Mucosa of descending colon (tissue), 3 donors: ENCODE measurements at regions not wholly inside any gene's neighbourhood (a gene's known extent, or its start where the extent isn't known, plus 50 kb on each side); places are given as distances from the start of the nearest gene placed in this dataset.
A peak's percentile ranks its signal among the peaks of the same experiment; 100 is the strongest.
"Not testable (repeated sequence)": the region's sequence is repeated elsewhere in the genome, so short reads cannot be mapped to it uniquely, and the experiment has no call there.

Source experiments
- ATAC-seq: fragments of 200-7000 bp; cut with Tn5 transposase; one replicate; pipeline ENCODE4 v1.9.1; 2020; ENCODE audit warnings: mild to moderate bottlenecking, moderate library complexity
- DNase-seq, 3 donors: peaks; one replicate each; pipeline ENCODE4 v3.0.0-alpha.2; 2020
- H3K36me3 ChIP-seq: fragments of 200-600 bp; one replicate; pipeline ENCODE4 v1.8.0; 2021; ENCODE audit warnings: low read depth, mild to moderate bottlenecking
- H3K4me1 ChIP-seq: fragments of 200-600 bp; one replicate; pipeline ENCODE4 v1.8.0; 2021; ENCODE audit warnings: low read depth, mild to moderate bottlenecking
- H3K4me3 ChIP-seq: fragments of 200-600 bp; one replicate; pipeline ENCODE4 v1.8.0; 2021; ENCODE audit warnings: mild to moderate bottlenecking
- H3K9me3 ChIP-seq: fragments of 200-600 bp; one replicate; pipeline ENCODE4 v1.8.0; 2021; ENCODE audit warnings: mild to moderate bottlenecking
- intact Hi-C, 2 donors: fragments of 100-400 bp; cut with DNase I in 1 of 2; cut with micrococcal nuclease in 1 of 2; formaldehyde crosslinking; loops; one replicate each; pipeline versions ENCODE4 v1.11.0 to v1.11.1; 2022; cut with DNase I, micrococcal nuclease
- donor health status: DM: no; HTN: no; CAD: no; lungs with moderate emphysema.
- donor health status: DM: no; HTN: no; CAD: no.
- donor health status: DM: no; HTN: yes; CAD: no.

DNA sequence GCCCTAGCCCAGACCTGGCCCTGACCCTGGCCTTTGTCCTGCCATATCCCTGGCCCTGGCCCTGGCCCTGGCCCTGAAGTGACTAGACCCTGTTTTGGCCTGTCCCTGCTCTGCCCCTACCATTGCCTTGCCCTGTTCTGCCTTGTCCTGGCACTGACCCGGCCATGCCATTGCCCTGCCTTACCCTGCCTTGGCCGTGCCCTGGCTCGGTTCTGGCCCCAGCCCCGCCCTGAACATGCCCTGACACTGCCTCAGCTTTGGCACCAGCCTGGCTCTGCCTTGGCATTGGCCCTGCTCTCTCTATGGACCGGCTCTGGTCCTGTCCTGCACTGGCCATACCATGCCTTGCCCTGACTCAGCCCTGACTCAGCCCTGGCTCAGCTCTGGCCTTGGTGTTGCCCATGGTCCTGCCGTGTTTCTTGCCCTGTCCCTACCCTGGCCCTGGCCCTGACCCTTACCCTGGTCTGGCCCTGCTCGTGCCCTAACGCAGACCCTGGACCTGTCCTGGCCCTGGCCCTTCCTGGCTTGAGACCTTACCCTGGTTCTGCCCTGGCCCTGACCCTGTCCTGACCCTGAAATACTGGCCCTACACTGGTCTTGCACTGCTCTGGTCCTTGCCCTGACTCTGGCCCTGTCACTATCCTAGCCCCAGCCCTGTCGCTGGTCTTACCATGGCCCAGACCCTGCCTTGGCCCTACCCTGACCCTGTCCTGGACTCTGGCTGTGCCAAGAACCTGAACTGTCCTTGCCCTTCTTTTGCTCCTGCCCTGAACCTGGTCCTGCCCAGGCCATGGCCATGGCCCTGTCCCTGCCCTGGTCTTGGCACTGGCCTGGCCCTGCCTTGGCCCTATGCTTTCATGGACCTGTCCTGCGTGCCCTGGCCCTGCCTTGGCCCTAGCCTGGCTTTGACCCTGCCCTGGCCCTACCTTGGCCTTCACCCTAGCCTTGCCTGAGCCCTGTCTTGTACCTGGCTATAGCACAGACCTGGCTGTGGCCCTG lies 224.6 kb downstream of the LIPI start:
- intact Hi-C loops, H3K4me3 ChIP-seq, DNase-seq, H3K4me1 ChIP-seq, H3K36me3 ChIP-seq, H3K9me3 ChIP-seq: not testable (repeated sequence)
- ATAC-seq, result peak; percentile 9

DNA sequence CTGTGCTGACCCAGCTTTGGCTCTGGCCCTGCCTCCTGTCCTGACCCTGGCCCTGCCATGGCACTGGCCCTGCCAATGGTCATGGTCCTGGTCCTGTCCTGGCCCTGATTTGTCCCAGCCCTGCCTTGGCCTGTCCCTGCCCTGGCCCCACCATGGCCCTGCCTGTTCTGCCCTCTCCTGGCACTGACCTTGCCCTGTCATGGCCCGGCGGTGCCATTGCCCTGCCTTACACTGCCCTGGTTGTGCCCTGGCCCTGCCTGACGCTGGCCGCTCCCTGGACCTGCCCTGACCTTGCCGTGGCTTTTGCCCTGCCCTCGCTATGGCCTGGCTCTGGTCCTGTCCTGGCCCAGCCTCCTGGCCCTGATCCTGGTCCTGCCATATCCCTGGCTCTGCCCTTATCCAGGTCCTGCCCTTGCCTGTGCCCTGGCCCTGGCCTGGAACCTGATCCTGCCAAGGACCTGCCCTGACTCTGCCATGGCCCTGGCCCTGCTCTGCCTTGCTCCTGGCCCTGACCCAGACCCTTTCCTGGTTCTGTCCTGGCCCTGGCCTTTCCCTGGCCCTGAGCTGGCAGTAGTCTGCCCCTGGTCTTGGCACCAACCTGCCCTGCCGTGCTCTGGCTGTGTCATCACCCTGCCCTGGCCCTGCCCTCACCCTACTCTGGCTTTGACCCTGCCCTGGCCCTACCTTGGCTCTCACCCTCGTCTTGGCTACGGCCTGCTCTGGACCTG lies 225.5 kb downstream of the LIPI start:
- H3K4me1 ChIP-seq, H3K4me3 ChIP-seq, ATAC-seq, H3K36me3 ChIP-seq, intact Hi-C loops, H3K9me3 ChIP-seq: not testable (repeated sequence)
- peak in 1 of 3 donors; percentile 42 for DNase-seq

DNA sequence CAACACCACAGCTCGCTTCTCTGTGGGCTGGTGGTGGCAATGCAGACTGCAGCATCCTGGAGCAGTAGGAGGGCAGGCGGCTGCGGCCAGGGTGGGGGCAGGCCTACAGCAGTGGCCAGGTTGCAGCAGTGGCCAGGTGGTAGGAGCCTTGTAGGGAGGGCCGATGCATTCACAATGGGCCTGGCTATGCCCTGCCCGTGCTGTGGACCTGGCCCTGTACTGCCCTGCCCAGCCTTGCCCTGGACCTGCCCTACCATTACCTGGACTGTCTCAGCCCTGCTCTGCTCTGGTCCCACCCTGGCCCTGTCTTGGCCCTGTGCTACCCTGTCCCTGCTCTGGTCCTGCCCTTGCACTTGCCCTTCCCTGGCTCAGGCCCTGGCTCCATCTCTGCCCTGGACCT lies 226.0 kb downstream of the LIPI start:
- ATAC-seq, H3K9me3 ChIP-seq, H3K4me1 ChIP-seq, H3K36me3 ChIP-seq, intact Hi-C loops, H3K4me3 ChIP-seq: not testable (repeated sequence)
- DNase-seq, result peak in 1 of 3 donors; percentile 27

DNA sequence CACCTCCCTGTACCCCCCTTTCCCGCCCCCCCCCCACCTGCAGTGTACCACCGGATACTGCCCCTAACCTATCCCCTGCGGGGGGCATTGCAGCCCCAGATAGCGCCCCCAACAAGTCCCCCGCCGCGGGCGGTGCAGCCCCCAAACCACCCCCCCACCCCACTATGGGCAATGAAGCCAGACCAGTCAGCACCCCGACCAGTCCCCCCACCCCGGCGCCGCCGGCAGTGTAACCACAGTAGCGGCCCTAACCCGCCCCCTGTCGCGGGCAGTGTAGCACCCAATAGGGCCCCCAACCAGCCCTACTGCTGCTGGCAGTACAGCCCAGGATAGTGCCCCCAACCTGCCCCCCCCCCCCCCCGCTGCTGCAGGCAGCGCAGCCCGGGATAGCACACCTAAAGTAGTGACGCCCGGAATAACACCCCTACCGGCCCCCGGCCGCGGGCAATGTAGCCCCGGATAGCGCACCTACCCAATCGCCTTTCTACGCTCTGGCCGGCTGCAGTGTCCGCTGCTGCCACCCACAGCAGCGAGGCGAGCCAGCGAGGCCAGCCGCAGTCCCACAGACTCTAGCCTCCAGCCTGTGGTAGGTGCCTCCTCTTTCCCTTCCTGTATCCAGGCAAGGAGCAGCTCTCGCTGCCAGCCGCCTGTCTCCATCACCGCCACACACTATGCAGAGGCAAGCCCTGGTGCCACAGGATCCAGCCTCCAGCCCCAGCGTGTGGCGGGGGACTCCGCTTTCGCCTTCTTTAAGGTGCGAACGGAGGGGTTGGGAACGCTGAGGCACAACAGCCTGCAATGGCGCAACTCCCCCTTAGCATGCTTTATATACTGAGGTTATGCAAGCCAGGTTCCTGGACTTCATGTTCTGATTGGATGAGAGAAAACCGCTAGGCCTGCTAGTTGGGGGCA lies 229.3 kb downstream of the LIPI start:
- H3K9me3 ChIP-seq, intact Hi-C loops, ATAC-seq: not testable (repeated sequence)

DNA sequence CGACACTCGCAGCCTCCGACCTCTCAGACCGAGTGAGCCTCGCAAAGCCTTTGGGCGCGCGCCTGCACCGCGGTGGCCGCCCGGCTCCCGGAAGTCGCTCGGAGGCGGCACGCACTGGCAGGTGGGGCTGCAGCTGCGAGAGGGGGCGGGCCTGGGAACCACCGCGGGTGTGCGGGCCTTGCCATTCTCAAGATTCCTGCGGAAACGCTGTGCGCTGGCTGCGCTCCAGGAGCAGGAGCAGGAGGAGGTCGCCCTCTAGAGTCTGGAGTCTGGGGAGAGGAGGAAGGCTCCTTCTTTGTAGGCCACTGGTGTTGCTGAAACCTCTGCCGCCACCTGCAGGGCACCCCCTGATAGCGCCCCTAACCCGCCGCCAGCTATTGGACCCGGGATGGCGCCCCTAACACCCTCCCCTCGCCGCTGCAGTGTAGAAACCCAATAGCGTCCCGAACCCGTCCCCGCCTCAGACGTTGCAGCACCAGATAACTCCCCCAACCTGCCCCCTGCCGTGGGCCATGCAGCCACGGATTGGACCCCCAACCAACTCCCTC lies 230.6 kb downstream of the LIPI start:
- DNase-seq (peak; percentile 74 to 82 (median 80)), ATAC-seq (peak; percentile 98)
- H3K4me1 ChIP-seq, H3K36me3 ChIP-seq, H3K9me3 ChIP-seq, intact Hi-C loops, H3K4me3 ChIP-seq: not testable (repeated sequence)

More for the DNA sequence above, 229.3 kb downstream of the LIPI start:
- H3K4me1 ChIP-seq, H3K4me3 ChIP-seq, H3K36me3 ChIP-seq: not testable (repeated sequence)
- peak in 1 of 3 donors; percentile 27 for DNase-seq

DNA sequence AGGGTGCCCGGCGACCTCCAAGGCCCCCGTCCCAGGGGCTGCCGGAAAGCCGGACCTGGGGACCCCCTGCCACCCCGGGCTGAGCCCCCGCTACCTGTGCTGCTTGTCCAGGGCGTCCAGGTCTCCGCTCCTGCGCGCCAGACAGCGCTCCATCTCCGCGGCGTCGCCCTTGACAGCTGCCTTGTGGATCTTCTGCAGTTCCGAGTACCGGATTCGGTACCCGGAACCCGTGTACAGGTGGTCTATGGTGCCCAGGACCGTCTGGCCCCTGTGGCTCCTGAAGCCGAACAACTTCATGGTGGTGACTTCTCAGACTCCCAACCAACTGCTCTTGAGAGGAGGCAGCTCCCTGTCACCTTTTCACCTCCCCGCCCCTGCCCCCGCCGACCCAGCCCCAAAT lies 231.1 kb downstream of the LIPI start:
- DNase-seq, result peak in 2 of 3 donors; percentile 49 to 60
- H3K36me3 ChIP-seq, H3K9me3 ChIP-seq, H3K4me1 ChIP-seq, H3K4me3 ChIP-seq, intact Hi-C loops: not testable (repeated sequence)
- peak; percentile 21 for ATAC-seq

DNA sequence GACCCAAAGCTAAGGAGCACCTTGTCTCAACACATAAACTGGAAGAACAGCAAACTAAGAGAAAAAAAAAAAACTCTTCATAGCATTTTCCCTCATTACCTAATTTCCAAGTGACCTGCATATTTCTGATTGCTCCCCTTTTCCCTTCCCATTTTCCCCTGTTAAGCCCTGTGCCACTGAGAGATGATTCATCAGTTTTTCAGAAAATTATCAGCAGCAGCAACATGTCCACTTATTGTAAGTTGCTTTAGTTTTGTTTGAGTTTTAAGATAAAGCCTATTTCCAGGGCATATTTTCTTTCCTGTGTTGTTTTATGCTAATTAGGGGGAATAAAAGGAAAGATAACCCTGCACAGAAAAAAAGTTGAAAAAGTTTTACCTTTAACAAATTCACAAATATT lies 236.2 kb downstream of the LIPI start:
- intact Hi-C loops, ATAC-seq, H3K36me3 ChIP-seq, H3K4me1 ChIP-seq, H3K4me3 ChIP-seq, DNase-seq, H3K9me3 ChIP-seq: not testable (repeated sequence)

DNA sequence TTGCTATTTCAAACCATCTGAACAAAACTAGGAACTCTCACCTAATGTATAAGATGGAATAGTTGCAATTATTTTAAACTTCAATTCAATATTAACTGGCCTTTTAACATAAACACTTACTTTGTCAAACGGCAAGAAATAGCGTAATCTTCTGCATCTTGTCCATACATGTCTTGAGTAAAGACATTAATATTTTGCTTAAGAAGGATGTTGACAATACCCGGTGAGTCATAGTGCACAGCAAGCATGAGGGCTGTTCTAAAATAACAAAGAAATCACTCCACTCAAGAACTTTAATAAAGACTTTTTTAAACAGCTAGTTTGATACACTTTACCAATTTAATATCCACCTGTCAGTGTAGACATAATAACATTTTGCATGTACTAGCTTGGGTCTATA lies 240.9 kb downstream of the LIPI start:
- intact Hi-C loops, H3K36me3 ChIP-seq, H3K9me3 ChIP-seq, ATAC-seq, DNase-seq, H3K4me3 ChIP-seq, H3K4me1 ChIP-seq: not testable (repeated sequence)

DNA sequence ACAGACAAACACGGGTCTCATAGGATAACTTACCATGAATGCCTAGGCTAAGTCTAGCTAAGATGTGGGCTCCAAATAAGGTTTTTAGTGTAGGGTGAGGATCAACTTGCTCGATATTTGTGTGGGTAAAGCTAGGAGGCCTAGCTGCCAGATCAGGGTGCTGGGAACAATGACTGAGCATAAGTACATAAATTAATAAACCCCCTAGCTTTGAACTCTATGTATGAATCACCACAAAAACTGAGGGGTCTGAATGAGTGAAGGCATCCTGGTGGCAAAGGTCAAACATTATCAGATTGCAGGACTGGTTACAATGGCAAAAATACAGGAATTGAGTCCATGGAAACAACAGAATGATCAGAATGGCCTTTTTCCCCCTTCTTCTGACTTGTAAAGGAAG lies 241.8 kb downstream of the LIPI start:
- H3K4me3 ChIP-seq, ATAC-seq, DNase-seq, intact Hi-C loops, H3K36me3 ChIP-seq, H3K9me3 ChIP-seq, H3K4me1 ChIP-seq: not testable (repeated sequence)

DNA sequence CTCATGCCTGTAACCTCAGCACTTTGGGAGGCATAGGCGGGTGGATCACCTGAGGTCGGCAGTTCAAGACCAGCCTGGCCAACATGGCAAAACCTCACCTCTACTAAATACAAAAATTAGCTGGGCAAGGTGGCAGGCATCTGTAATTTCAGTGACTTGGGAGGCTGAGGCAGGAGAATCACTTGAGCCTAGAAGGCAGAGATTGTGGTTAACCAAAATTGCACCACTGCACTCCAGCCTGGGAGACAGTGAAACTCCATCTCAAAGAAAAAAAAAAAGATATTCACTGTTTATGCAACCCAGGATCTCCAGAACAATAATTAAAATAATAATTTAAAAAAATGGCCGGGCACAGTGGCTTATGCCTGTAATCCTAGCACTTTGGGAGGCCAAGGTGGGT lies 247.5 kb downstream of the LIPI start:
- H3K9me3 ChIP-seq, ATAC-seq, H3K4me3 ChIP-seq, H3K4me1 ChIP-seq, H3K36me3 ChIP-seq, DNase-seq, intact Hi-C loops: not testable (repeated sequence)
